Caki2 (cell line): ENCODE measurements at regions not wholly inside any gene's neighbourhood (a gene's known extent, or its start where the extent isn't known, plus 50 kb on each side); places are given as distances from the start of the nearest gene placed in this dataset.
A peak's percentile ranks its signal among the peaks of the same experiment; 100 is the strongest.

ENCODE experiments used
- DNase-seq: peaks from one replicate; pipeline ENCODE4 v3.0.0-alpha.2; 2015; ENCODE audit warnings: low read depth
- in situ Hi-C: cut with HindIII; loops from 2 replicates; pipeline ENCODE4 v1.10.0; 2016; ENCODE audit warnings: low sequenced_read_pairs, low pct_unique_long_range_greater_than_20kb, mixed read lengths

GRCh38 chr2:10520154-10520553 is 72.0 kb upstream of the ODC1 start:
- no peak for DNase-seq
- in situ Hi-C loops, result no loop called here

GRCh38 chr2:10519394-10519740 is 71.2 kb upstream of the ODC1 start:
- DNase-seq, result no peak
- in situ Hi-C loops, result no loop called here

DNA sequence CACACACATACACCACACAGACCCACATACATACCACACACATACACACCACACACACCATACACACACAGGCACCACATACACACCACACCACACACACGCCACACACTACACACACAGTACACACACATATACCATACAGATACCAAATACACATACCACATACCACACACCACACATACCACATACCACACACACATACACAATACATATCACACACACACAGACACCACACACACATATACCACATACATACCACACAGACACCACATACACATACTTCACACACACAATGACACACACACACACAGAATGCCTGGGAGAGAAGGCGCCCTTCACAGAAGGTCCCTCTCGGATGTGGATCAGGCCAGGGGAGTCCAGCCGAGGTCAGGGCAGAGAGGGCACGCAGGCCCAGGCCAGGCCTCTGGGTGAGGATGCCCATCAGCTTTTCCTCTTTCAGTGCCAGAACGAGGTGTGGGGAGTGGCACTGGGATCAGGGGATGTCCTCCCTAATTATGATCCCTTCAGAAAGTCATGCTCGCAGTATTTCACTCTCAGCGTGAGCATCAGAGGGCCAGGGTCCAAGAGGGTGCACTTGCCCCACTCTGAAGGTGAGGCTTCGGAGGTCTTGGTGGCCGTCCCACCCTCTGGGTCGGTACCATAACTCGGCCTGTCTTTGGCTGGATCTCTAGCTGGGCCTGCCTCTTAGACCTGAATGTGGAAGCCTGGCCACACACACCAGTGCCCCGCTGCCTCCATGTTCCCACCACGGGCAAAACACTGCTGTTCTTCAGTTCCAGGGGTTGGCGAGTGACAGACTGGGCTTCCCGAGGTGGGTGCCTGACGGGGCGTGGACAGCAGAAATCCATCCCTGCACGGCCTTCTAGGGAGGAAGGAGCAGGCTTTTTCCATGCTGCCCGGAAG is 70.6 kb upstream of the ODC1 start:
- in situ Hi-C loops, result no loop called here
- no peak for DNase-seq

GRCh38 chr2:10517351-10518043 is 69.4 kb upstream of the ODC1 start:
- no peak for DNase-seq
- in situ Hi-C loops, result no loop called here

DNA sequence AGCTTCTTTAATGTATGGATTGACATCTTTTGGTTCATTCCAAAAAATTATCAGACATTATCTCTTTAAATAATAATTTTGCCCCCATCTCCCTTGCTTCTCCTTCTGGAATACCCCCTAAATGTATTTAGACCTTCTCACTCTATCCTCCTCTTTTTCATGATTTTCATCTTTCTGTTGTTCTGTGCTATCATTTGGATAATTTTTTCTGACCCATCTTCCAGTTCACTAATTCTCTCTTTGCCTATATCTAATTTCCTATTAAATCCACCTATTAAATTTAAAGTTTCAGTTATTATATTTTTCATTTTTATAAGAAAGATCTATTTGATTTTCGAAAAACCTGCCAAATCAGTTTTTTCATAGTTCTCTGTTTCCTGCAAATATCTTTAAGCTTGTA is 67.8 kb upstream of the ODC1 start:
- no peak for DNase-seq
- in situ Hi-C loops, result no loop called here

DNA sequence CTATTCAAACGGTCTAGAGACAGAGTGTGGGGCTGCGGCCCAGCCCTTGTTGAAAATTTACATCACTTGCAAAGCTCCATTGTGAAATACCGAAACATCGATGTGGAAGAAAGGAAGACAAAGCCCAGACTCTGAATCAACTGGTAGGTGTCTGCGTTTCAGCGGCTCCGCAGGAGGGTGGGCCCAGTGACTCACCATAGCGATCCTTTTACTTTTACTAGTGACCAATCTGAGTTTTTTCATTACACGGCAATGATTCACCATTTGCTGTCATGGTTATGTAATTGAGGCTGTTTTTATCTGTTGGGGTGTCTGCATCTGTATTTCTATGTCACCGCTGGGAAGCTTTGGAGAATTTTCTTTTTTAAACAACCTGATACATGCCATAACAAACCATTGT is 66.6 kb upstream of the ODC1 start:
- in situ Hi-C loops, result no loop called here
- peak; percentile 85 for DNase-seq

DNA sequence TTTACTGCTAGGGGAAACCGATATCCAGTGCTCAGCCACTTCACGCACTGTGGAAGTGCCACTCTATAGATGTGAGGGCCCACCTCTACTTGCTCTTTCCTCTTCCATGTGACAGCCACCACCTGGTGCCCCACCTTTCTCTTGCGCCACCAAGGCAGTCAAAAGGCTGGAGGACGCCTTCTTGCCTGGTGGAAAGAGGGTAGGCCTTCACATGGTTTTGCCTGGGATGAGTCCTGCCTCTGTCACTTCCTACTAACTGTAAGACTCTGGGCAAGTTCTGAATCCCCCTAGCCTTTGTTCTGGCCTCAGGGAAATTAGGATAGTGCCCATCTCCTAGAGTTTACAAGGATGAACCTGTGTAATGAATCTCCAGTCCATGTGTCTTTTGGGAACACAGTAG is 66.1 kb upstream of the ODC1 start:
- in situ Hi-C loops, result no loop called here
- DNase-seq, result no peak

- in situ Hi-C loops, result no loop called here
- no peak for DNase-seq
Observed at GRCh38 chr2:10513201-10513600, 65.1 kb upstream of the ODC1 start.

GRCh38 chr2:10508038-10508437 is 59.9 kb upstream of the ODC1 start:
- in situ Hi-C loops, result loop anchor here (10.0 kb wide), 1 partner anchor 157 kb away; no protein-coding TSS in a partner anchor
- DNase-seq, result no peak

DNA sequence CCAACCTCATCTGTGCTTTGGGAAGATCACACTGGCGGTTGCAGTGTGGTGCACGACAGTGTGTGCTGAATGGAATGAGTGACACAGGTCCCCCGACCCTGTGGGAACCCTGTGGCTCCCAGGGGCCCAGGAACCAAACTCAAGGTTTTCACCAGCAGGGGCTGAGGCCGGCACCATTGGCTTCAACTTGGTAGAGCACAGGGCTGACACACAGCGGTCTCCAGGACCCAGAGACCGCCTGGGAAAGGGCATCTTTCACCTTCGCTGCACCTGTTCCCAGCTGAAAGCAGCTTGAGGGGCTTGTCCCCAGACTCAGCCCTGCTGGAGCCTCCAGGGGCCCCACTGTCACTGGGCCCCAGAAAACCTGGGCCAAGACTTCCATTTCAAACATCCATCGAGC is 59.0 kb upstream of the ODC1 start:
- in situ Hi-C loops, result loop anchor here (10.0 kb wide), 1 partner anchor 158 kb away; no protein-coding TSS in a partner anchor
- DNase-seq, result no peak

DNA sequence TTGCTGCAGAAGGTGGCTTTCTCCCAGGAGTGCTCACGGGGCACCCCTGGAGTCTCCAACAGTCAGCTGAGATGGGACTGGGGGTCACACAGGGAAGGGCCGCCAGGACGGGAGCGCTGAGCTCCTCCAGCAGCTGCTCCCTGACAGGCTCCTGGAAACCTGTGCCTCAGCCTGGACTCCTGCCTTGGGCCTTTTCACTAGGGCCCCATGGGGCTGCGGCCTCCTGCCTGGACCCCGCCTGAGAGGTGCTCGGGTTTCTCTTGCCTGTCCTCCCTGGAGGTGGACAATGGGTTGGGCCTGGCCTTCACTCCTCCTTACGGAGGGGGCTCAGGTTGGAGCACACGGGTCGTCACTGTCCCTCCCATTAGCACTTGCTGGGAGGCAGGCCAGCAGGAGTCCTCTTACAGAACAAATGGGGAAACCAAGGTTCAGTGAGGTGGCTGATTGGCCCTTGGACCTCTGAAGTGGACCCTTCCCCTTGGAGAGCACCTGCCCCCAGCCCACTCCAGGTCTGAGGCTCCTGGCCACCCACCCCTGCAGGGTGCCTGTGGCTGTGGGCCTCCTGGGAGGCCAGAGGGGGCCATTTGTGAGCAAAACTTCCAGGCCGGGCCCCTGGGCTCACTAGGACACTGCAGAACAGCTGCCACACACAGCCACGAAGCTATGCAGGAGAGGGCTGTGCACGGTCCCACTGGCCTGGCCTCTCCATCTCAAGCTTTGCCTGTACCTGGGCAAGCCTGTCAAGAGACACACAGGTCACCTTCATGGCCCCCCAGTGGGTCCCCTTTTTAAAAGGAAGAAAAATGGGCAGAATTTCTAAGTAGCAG is 57.1 kb upstream of the ODC1 start:
- DNase-seq, result no peak
- in situ Hi-C loops, result loop anchor here (10.0 kb wide), 1 partner anchor 160 kb away; no protein-coding TSS in a partner anchor

DNA sequence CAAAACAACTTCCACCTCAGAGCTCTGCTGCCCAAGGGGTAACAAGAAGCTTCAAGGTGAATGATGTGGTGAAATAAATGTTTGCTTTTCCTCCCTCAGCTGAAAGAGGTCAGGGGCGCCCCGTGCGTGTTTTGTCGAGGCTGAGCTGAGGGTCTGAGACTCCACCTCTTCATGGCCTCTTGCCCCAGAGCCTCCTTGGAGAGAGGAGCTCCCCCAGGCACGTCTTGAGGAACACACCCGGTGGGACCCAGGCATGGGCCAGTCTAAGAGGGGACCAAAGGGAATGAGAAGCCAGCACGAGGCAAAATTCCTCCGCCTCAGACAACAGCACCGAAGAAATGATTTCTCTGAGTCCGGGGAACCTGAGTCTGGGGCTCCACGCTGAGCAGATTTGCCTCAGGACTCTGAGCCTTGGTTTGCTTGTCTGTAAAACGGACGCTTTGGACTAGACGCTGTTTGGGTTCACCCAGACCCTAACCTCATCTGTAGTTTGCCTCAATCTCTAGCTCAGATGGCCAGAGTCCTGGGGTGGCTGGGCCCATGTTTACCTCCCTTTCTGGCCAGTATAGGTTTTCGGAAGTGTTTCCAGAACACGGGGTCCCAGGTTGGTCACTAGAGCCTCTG is 56.4 kb upstream of the ODC1 start:
- in situ Hi-C loops, result loop anchor here (10.0 kb wide), 1 partner anchor 160 kb away; no protein-coding TSS in a partner anchor
- DNase-seq, result no peak

- in situ Hi-C loops, result loop anchor here (10.0 kb wide), 1 partner anchor 162 kb away; no protein-coding TSS in a partner anchor
- no peak for DNase-seq
Observed at GRCh38 chr2:10502803-10503107, 54.6 kb upstream of the ODC1 start.

DNA sequence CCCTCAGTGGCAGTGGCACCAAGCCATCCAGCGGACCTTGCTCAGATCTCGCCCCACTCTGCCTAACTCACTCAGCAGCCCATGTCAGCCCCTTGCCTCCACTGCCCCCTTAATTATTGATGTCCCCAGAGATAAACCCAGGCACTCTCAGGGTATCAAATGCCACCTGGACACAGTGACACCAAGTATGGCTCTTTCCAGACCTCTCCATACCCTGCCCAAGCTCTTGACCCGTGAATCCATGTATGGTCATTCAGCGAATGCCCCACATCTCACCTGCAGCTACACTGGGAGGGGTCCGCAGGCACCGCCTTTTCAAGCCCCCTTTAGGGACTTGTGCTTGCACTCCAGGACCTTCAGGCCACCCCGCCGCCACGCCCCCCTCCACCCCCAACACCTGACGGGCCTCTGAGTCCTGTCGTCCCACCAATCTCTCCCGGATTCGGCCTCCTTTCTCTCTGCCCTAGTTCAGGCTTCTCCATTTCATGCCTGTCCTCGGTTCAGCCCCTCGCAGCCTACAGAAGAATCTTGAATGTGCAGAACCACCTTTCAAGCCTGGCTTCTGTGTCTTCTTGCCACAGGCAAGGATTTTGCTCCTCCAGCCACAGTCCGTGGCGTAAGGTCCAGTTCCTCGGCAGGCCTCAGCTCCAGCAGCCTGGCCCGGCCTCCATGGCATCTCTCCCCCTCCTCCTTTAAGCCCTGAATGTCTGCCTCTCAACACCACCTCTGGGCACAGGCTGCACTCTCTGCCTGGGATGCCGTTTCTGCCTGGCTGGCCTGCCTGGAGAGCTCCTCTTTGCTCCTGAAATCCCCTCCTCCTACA is 54.1 kb upstream of the ODC1 start:
- no peak for DNase-seq
- in situ Hi-C loops, result loop anchor here (10.0 kb wide), 1 partner anchor 163 kb away; no protein-coding TSS in a partner anchor

DNA sequence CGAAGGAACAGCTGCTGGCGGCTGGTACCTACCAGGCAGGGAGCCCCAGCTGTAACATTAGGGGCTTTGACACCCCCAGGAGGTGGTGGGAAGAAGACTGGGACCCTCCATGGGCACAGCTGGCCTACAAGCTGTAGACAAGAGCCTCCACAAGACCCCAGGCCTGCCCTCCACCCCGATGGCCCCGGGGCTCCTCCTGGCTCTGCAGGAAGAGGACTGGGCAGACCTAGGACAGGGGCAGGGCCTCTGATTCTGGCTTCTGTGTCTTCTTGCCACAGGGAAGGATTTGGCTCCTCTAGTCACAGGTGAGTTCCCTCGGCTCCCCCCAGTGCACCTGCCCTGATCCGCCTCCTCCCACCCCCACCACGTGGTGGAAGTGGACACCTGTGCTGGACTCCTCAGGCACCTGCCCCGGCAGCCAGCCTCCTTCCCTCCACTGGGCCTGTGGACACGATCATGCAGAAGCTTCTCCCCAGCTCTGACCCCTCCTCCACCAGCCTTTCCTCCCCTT is 53.4 kb upstream of the ODC1 start:
- DNase-seq, result no peak
- in situ Hi-C loops, result loop anchor here (10.0 kb wide), 1 partner anchor 163 kb away; no protein-coding TSS in a partner anchor

DNA sequence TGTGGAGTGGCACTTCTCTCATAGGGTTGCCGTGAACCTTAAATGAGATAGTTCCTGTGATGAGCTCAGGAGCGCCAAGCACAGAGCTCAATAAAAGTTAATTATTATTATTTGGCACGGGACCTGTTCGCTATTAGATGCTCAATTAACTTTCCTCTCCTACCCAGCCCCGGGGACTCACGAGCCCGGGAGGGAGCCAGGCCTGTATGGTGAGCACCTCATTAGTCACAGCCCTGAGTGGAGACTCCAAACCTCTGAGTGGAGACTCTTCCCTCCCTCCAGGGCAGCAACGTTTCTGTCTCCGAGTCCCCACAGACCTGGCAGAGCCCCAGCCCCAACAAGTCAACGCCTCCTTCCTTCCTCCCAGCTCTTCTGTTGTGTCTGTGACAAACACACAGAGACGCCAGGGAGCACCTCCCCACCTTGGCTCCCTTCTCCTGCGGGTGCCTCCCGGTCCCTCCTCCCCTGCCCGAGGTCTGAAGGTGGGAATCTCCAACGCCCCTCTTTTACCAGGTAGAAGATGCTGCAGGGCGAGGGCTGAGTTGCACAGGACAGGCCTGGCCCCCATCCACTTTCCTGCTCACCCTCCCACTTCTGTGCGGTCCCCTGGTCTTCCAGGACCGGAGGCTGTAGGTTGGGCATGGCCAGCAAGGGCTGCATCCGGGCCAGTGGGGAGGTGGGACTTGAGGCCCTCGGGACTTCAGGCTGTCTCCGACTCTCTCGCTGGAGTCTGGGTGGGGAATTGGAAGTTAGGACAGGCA is 52.7 kb upstream of the ODC1 start:
- in situ Hi-C loops, result loop anchor here (10.0 kb wide), 1 partner anchor 164 kb away; no protein-coding TSS in a partner anchor
- no peak for DNase-seq
